ENCODE measurements at regions not wholly inside any gene's neighbourhood (a gene's known extent, or its start where the extent isn't known, plus 50 kb on each side); places are given as distances from the start of the nearest gene placed in this dataset.

DNA sequence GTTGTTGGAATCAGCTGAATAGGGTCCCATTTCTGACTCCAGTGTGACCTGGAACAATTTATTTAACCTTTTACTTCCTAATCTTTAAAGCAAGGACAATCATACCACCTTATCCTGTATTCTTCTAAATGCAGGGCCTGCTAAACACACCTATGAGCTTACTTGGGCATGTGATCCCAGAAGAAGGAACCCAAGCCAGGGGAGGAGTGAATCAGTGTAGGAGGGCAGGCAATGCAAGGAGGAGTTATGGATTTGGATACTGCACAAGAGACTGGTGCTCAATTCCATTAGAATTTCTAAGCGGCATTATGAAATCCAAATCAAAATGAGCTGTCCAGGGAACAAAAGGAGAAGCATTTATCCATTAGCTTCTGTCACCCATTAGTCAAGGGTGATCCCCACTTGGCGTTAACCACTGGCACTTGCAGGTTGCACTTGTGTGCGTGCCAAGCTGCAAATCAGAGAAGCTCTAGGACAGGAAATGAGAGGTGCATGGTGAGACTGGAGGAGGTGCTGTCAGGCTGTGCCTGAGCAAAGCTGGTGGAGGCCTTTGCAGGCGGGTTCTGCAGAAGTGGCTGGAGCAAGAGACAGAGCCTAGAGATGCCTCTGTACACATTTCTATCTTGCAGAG, 297.2 kb upstream of the PLXNA2 start:
- TF ChIP-seq, protein P1, sequence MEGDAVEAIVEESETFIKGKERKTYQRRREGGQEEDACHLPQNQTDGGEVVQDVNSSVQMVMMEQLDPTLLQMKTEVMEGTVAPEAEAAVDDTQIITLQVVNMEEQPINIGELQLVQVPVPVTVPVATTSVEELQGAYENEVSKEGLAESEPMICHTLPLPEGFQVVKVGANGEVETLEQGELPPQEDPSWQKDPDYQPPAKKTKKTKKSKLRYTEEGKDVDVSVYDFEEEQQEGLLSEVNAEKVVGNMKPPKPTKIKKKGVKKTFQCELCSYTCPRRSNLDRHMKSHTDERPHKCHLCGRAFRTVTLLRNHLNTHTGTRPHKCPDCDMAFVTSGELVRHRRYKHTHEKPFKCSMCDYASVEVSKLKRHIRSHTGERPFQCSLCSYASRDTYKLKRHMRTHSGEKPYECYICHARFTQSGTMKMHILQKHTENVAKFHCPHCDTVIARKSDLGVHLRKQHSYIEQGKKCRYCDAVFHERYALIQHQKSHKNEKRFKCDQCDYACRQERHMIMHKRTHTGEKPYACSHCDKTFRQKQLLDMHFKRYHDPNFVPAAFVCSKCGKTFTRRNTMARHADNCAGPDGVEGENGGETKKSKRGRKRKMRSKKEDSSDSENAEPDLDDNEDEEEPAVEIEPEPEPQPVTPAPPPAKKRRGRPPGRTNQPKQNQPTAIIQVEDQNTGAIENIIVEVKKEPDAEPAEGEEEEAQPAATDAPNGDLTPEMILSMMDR (IDR thresholded peaks at IDR 0.05) = no peak
- TF ChIP-seq ZFX (IDR thresholded peaks at IDR 0.05; ENCODE audit: borderline replicate concordance) = no peak
